WTC11 (cell line): ENCODE measurements at regions not wholly inside any gene's neighbourhood (a gene's known extent, or its start where the extent isn't known, plus 50 kb on each side); places are given as distances from the start of the nearest gene placed in this dataset.

Experiments
- SP1 ChIP-seq: sonication (generic); formaldehyde crosslinking; conservative IDR thresholded peaks from 2 replicates; pipeline ENCODE4 v1.8.1; 2022; ENCODE audit warnings: missing genetic modification reagents
- TF ChIP-seq, protein P1 (sequence below): fragments of 200-600 bp; IDR thresholded peaks from 2 replicates; pipeline ENCODE4 v1.8.0; 2022; ENCODE audit warnings: antibody characterized with exemption
- TF ChIP-seq, protein P2 (sequence below): sonication (generic); formaldehyde crosslinking; IDR thresholded peaks from 2 replicates; pipeline ENCODE4 v1.8.1; 2022; ENCODE audit warnings: low read depth, missing genetic modification reagents, borderline replicate concordance
- TF ChIP-seq, protein P3 (sequence below): sonication (generic); formaldehyde crosslinking; conservative IDR thresholded peaks from 2 replicates; pipeline ENCODE4 v1.8.1; 2022; ENCODE audit warnings: mild to moderate bottlenecking, missing genetic modification reagents

DNA sequence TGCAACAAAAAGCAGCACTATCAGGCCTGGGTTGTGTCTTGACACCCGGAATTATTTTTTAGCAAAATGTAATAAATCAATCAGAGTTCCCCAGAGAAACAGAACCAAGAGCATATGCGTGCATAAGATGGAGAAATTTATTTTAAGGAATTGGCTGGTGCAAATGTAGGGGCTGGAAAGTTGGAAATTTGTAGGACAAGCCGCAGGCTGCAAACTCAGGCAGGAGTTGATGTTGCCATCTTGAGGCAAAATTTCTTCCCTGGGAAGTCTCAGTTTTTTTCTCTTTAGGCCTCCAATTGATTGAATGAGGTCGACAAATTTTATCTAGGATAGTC, 158.9 kb upstream of the FAM20A start:
- TF ChIP-seq, protein P1, sequence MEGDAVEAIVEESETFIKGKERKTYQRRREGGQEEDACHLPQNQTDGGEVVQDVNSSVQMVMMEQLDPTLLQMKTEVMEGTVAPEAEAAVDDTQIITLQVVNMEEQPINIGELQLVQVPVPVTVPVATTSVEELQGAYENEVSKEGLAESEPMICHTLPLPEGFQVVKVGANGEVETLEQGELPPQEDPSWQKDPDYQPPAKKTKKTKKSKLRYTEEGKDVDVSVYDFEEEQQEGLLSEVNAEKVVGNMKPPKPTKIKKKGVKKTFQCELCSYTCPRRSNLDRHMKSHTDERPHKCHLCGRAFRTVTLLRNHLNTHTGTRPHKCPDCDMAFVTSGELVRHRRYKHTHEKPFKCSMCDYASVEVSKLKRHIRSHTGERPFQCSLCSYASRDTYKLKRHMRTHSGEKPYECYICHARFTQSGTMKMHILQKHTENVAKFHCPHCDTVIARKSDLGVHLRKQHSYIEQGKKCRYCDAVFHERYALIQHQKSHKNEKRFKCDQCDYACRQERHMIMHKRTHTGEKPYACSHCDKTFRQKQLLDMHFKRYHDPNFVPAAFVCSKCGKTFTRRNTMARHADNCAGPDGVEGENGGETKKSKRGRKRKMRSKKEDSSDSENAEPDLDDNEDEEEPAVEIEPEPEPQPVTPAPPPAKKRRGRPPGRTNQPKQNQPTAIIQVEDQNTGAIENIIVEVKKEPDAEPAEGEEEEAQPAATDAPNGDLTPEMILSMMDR, result no peak; the same call in 1 of the 2 replicates
- TF ChIP-seq, protein P2, sequence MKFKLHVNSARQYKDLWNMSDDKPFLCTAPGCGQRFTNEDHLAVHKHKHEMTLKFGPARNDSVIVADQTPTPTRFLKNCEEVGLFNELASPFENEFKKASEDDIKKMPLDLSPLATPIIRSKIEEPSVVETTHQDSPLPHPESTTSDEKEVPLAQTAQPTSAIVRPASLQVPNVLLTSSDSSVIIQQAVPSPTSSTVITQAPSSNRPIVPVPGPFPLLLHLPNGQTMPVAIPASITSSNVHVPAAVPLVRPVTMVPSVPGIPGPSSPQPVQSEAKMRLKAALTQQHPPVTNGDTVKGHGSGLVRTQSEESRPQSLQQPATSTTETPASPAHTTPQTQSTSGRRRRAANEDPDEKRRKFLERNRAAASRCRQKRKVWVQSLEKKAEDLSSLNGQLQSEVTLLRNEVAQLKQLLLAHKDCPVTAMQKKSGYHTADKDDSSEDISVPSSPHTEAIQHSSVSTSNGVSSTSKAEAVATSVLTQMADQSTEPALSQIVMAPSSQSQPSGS, result no peak
- no peak for TF ChIP-seq SP1 (CRISPR knock-in tag)
- TF ChIP-seq, protein P3, sequence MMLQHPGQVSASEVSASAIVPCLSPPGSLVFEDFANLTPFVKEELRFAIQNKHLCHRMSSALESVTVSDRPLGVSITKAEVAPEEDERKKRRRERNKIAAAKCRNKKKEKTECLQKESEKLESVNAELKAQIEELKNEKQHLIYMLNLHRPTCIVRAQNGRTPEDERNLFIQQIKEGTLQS (CRISPR knock-in tag), result no peak
